ENCODE measurements at regions not wholly inside any gene's neighbourhood (a gene's known extent, or its start where the extent isn't known, plus 50 kb on each side); places are given as distances from the start of the nearest gene placed in this dataset.

GRCh38 chr20:6663104-6663503 is 104.4 kb upstream of the BMP2 start (continued):
- no peak for TF ChIP-seq ZNF687 (IDR thresholded peaks at IDR 0.05)
- 0 out of 2 replicates have a peak, but pooled peaks have one; percentile 8 for TF ChIP-seq RUNX3 (IDR thresholded peaks at IDR 0.05; ENCODE audit: low read length)

DNA sequence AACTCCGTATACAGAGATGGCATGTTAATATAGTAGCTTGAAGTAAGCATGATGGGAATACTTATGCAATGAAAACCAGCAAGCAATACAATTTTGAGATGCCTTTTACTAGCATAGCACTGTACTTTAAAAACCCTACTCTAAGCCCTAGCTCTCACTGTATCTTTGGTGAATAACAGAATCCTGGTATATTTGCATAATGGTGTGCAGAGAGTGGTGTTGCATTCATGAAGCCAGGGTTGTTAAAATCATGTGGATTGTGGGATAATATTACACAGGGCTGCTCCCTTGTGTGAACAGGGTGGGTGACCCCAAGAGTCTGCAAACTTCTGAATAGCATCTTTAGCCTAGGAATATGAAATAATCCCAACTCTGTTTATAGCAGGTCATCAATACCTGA is 105.2 kb upstream of the BMP2 start:
- Histone ChIP-seq H3K9me3 (replicated peaks; ENCODE audit: control insufficient read depth, insufficient read depth, low read length) (peaks cover 1% of the 10 kb centered on the region; the same call in 2 of the 3 replicates), H2AFZ (ENCODE audit: control insufficient read depth, low read depth, low read length) (no peak overlapping the region), H3K4me1 (ENCODE audit: control insufficient read depth, insufficient read depth, low read length) (no peaks in the 10 kb centered on the region), H4K20me1 (ENCODE audit: control insufficient read depth, insufficient read depth) (no peaks in the 10 kb centered on the region), H3K9ac (ENCODE audit: control insufficient read depth, insufficient read depth, low read length) (no peak overlapping the region), H3K79me2 (ENCODE audit: control insufficient read depth, insufficient read depth, low read length) (no peaks in the 10 kb centered on the region), H3K27ac (ENCODE audit: control insufficient read depth, insufficient read depth) (no peak overlapping the region), H3K36me3 (ENCODE audit: control insufficient read depth in 2 of 2, insufficient read depth in 2 of 2, low read length in 1 of 2) (no peaks in the 10 kb centered on the region), H3K4me2 (ENCODE audit: control insufficient read depth, insufficient read depth) (no peak overlapping the region), H3K4me3 (no peak overlapping the region), H3K27me3 (replicated peaks in 1 of 2; ENCODE audit: control insufficient read depth in 2 of 2, insufficient read depth in 2 of 2, low read length in 1 of 2) (no peaks in the 10 kb centered on the region)
- FAIRE-seq (no peak), DNase-seq (ENCODE audit: low read depth, low spot score) (no peak), ATAC-seq (peak; percentile 37)
- ChIA-PET RAD21 (ENCODE audit: unreplicated experiment) (interaction anchor here (1.0 to 2.4 kb wide), 8 partner anchors 11 to 80 kb away, joined by 3 to 13 read pairs (median 3); no protein-coding TSS in a partner anchor), CTCF (interaction anchor here (1.4 to 2.8 kb wide), 7 partner anchors 19 to 87 kb away, joined by 3 to 13 read pairs (median 7); no protein-coding TSS in a partner anchor), POLR2A (interaction anchor here (1.2 kb wide), 1 partner anchor 74 kb away, joined by 3 read pairs; no protein-coding TSS in a partner anchor), SMC1A (ENCODE audit: uncharacterized antibody, unreplicated experiment) (interaction anchor here (1.1 to 7.5 kb wide), 18 partner anchors 9 to 624 kb away, joined by 3 to 54 read pairs (median 5); no protein-coding TSS in a partner anchor)
- in situ Hi-C loops (cut with MboI), result no loop called here
- no TSS peak for BruUV-seq (replicated peaks)
- WGBS (ENCODE audit: insufficient coverage, insufficient replicate concordance, low lambda C conversion rate, missing lambda C conversion rate), result 23% methylated on average over 1 of the region's 1 CpG
- TF ChIP-seq, protein P1, sequence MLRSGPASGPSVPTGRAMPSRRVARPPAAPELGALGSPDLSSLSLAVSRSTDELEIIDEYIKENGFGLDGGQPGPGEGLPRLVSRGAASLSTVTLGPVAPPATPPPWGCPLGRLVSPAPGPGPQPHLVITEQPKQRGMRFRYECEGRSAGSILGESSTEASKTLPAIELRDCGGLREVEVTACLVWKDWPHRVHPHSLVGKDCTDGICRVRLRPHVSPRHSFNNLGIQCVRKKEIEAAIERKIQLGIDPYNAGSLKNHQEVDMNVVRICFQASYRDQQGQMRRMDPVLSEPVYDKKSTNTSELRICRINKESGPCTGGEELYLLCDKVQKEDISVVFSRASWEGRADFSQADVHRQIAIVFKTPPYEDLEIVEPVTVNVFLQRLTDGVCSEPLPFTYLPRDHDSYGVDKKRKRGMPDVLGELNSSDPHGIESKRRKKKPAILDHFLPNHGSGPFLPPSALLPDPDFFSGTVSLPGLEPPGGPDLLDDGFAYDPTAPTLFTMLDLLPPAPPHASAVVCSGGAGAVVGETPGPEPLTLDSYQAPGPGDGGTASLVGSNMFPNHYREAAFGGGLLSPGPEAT (IDR thresholded peaks at IDR 0.05; ENCODE audit: low read depth), result no peak
- no peak for TF ChIP-seq CTCF (IDR thresholded peaks at IDR 0.05 in 2 of 3, conservative IDR thresholded peaks at IDR 0.05 in 1 of 3; ENCODE audit: control insufficient read depth in 2 of 3, extremely low read depth in 1 of 3, insufficient read depth in 1 of 3, low read depth in 3 of 3, low read length in 3 of 3)
- intact Hi-C loops (cut with micrococcal nuclease; ENCODE audit: unreplicated experiment), result no loop called here

Data from GM12878 (cell line).